Prostate gland (tissue), 2 donors: ENCODE measurements at regions not wholly inside any gene's neighbourhood (a gene's known extent, or its start where the extent isn't known, plus 50 kb on each side); places are given as distances from the start of the nearest gene placed in this dataset.

Source experiments
- POLR2A ChIP-seq: fragments of 450-650 bp; IDR thresholded peaks from one replicate; pipeline ENCODE4 v1.6.1; 2016; ENCODE audit warnings: antibody characterized with exemption, mild to moderate bottlenecking
- TF ChIP-seq, protein P1 (sequence below), 4 experiments: fragments of 200-600 bp in 2 of 4; fragments of 450-650 bp in 2 of 4; sonication (generic) in 2 of 4; IDR thresholded peaks; 1 replicate in 3 of 4; 2 replicates in 1 of 4; pipeline ENCODE4 v1.5.1; 2016 to 2019; ENCODE audit warnings: antibody characterized with exemption in 4 of 4, mild to moderate bottlenecking in 2 of 4, moderate library complexity in 2 of 4

DNA sequence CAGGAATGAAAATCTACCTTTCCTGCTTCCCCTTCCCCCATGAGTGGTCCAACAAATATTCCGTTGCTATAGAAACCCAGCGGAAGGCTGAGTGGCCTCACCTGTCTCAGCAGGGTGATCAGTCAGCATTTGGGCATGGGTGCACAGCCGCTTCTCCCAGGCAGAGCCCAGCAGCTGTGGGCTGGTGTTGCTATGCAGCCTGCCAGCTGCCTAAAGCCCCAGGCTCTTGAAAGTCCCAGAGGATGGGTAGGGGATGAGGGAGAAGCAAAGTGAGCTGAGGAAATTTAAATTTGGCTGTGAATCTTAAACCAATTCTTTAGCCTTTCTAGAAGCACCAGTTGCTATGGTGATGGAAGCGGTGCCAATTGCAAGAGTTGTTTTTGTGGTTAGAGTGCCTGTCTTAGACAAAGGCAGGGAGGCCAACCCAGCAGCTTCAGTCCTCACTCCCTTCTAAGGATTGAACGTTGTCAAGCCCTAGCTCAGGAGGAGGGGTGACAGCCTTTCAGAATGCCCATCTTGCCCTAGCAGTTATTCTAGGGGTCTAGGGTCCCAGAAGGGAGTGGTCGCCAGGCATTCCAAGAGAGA is 151.5 kb upstream of the PITX1 start:
- TF ChIP-seq, protein P1, sequence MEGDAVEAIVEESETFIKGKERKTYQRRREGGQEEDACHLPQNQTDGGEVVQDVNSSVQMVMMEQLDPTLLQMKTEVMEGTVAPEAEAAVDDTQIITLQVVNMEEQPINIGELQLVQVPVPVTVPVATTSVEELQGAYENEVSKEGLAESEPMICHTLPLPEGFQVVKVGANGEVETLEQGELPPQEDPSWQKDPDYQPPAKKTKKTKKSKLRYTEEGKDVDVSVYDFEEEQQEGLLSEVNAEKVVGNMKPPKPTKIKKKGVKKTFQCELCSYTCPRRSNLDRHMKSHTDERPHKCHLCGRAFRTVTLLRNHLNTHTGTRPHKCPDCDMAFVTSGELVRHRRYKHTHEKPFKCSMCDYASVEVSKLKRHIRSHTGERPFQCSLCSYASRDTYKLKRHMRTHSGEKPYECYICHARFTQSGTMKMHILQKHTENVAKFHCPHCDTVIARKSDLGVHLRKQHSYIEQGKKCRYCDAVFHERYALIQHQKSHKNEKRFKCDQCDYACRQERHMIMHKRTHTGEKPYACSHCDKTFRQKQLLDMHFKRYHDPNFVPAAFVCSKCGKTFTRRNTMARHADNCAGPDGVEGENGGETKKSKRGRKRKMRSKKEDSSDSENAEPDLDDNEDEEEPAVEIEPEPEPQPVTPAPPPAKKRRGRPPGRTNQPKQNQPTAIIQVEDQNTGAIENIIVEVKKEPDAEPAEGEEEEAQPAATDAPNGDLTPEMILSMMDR (IDR thresholded peaks at IDR 0.05): no peak
- no peak for TF ChIP-seq POLR2A
